GM21619 (cell line): ENCODE measurements at regions not wholly inside any gene's neighbourhood (a gene's known extent, or its start where the extent isn't known, plus 50 kb on each side); places are given as distances from the start of the nearest gene placed in this dataset.

ENCODE experiments used
- ATAC-seq: cut with Tn5 transposase; IDR thresholded peaks from one replicate; pipeline ENCODE4 v1.9.1; 2021; ENCODE audit not compliant: unreplicated experiment

- no peak for ATAC-seq
These were observed 86.1 kb upstream of the NFIB start for GRCh38 chr9:14399756-14400657.

- ATAC-seq: no peak
These were observed 84.5 kb upstream of the NFIB start for GRCh38 chr9:14398473-14398872.

- ATAC-seq: no peak
These were observed 82.2 kb upstream of the NFIB start for GRCh38 chr9:14396171-14396570.

GRCh38 chr9:14395317-14396082 lies 81.6 kb upstream of the NFIB start:
- no peak for ATAC-seq

- no peak for ATAC-seq
These were observed 79.5 kb upstream of the NFIB start for GRCh38 chr9:14393418-14393817.

- ATAC-seq: no peak
These were observed 77.7 kb upstream of the NFIB start for GRCh38 chr9:14391620-14392019.

- no peak for ATAC-seq
These were observed 75.7 kb upstream of the NFIB start for GRCh38 chr9:14389657-14390056.

- no peak for ATAC-seq
These were observed 75.2 kb upstream of the NFIB start for GRCh38 chr9:14389146-14389545.

- ATAC-seq: no peak
These were observed 69.8 kb upstream of the NFIB start for GRCh38 chr9:14383773-14384172.

GRCh38 chr9:14383294-14383693 lies 69.4 kb upstream of the NFIB start:
- no peak for ATAC-seq

GRCh38 chr9:14380061-14380836 lies 66.3 kb upstream of the NFIB start:
- ATAC-seq: no peak

- no peak for ATAC-seq
These were observed 65.3 kb upstream of the NFIB start for GRCh38 chr9:14379280-14379679.

- ATAC-seq: no peak
These were observed 59.8 kb upstream of the NFIB start for GRCh38 chr9:14373706-14374105.

GRCh38 chr9:14373336-14373666 lies 59.4 kb upstream of the NFIB start:
- no peak for ATAC-seq

- ATAC-seq: no peak
These were observed 58.7 kb upstream of the NFIB start for GRCh38 chr9:14372437-14373335.

GRCh38 chr9:14369011-14369410 lies 55.1 kb upstream of the NFIB start:
- ATAC-seq: no peak

GRCh38 chr9:14366076-14366475 lies 52.1 kb upstream of the NFIB start:
- no peak for ATAC-seq

GRCh38 chr9:14365670-14366069 lies 51.7 kb upstream of the NFIB start:
- no peak for ATAC-seq
